D341Med (cell line): ENCODE measurements at regions not wholly inside any gene's neighbourhood (a gene's known extent, or its start where the extent isn't known, plus 50 kb on each side); places are given as distances from the start of the nearest gene placed in this dataset.

ENCODE experiments used
- DNase-seq: peaks from one replicate; pipeline ENCODE4 v3.0.0; 2012; ENCODE audit warnings: low spot score

DNA sequence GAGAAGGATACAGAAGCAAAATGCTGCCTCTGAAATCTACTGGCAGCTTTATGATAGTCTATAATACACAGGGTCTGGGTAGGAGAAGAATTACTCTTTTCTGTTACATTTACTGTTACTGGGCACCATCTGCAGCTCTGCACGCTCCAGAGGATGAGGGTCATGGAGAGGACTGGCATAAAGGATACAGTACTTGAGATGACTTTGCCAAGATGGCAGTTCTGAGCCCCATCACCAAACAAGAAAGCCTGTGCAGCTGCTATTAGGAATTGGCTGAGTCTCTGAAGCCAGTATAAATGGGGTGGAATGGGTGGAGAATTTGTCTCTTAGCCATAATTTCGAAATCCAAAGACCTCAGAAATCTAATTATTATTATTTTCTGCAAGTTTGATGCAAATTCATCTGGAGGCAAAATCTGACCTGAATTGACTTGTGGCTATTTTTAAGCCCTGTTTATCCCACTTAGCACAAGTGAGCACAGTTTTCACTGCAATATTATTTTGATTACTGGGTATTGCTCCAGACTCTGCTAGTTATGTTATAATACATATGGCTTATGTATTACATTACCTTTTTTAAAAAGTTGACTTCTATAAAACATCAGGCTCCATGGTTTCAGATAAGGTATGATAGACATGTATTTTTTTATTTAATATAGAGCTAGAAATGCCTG lies 579.5 kb downstream of the MBD2 start:
- no peak for DNase-seq

GRCh38 chr18:53639687-53640086 lies 584.8 kb downstream of the MBD2 start:
- no peak for DNase-seq

DNA sequence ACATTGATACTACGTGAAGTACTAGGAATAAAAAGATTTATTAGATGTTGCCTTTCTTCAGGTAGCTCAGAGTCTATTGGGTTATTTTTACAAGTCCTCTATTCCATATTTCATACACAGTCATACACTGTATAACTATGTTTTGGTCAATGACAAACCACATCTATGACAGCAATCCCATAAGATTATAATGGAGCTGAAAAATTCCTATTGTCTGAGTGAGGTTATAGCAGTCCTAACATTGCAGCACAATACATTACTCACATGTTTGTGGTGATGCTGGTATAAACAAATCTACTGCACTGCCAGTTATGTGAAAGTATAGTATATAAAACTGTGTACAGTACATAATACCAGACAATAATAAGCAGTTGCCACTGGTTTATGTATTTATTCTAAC lies 595.1 kb downstream of the MBD2 start:
- DNase-seq: no peak

DNA sequence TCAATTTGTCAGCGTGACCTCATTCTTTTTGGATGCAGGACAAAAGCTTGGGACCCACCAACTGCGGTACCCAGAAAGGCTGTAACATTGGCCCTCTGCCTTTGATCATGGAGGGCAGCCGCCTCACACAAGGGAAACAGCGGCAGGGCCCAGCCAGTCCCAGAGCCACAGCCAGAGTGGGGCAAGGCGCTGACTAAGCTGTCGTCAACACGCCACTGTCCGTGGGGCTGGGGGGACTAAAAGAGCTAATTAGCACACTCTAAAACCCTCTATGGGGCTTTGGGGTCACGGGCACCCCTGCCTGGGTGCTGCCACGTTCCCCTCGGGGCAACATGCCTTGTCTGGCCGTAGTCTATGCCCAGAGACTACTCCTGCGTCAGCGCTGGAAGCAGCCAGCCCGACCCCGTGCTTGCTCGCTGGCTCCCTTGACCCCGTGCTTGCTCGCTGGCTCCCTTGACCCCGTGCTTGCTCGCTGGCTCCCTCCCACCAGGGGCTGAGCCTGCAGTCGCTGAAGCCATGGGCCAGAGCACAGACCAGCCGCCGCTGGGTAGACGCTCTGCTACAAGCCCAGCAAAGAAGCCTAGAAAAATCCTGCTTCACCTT lies 598.4 kb downstream of the MBD2 start:
- no peak for DNase-seq

GRCh38 chr18:53610957-53611356 lies 613.5 kb downstream of the MBD2 start:
- no peak for DNase-seq

DNA sequence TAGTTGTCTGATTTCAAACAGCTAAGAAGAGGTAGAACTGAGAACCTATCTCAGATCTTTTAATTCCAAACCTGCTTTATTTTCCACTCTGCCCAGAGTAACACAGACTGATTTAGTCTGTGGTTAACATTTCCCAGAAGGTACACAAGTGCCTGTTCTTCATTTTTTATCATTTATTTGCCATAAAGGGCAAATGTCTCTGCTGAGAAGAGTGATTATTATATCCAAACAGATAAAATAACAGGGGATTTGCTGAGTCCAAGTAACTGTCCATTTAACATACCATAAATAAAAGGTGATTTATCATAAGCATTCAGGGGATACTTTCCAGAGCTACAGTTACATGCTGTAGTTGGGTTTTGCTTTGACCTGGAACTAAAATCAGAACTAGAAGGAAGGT lies 617.7 kb downstream of the MBD2 start:
- DNase-seq: no peak

- no peak for DNase-seq
Observed at GRCh38 chr18:53605198-53605597, 619.3 kb downstream of the MBD2 start.

GRCh38 chr18:53603276-53603675 lies 621.2 kb downstream of the MBD2 start:
- no peak for DNase-seq

GRCh38 chr18:53601344-53601743 lies 623.1 kb downstream of the MBD2 start:
- no peak for DNase-seq

- no peak for DNase-seq
Observed at GRCh38 chr18:53586923-53587322, 637.5 kb downstream of the MBD2 start.
